H9 (cell line): ENCODE measurements at regions not wholly inside any gene's neighbourhood (a gene's known extent, or its start where the extent isn't known, plus 50 kb on each side); places are given as distances from the start of the nearest gene placed in this dataset.

Experiments
- DNase-seq: peaks from one replicate; pipeline ENCODE4 v3.0.0-alpha.2; 2017
- H2AFZ ChIP-seq: one replicate; pipeline ENCODE4 v1.6.1; 2013; ENCODE audit warnings: mild to moderate bottlenecking, low read length, control low read depth, moderate library complexity
- H2AK5ac ChIP-seq: 2 replicates; pipeline ENCODE4 v1.6.1; 2013; ENCODE audit warnings: low read length, control low read depth, mixed read lengths; ENCODE audit not compliant: insufficient read length
- H2BK120ac ChIP-seq: one replicate; pipeline ENCODE4 v1.6.1; 2013; ENCODE audit warnings: low read depth, mild to moderate bottlenecking, low read length, control low read depth, inconsistent platforms; ENCODE audit not compliant: poor library complexity, severe bottlenecking
- H2BK12ac ChIP-seq: 2 replicates; pipeline ENCODE4 v1.6.1; 2013; ENCODE audit warnings: low read length, control low read depth, mixed read lengths, low read depth; ENCODE audit not compliant: insufficient read length
- H2BK15ac ChIP-seq: 2 replicates; pipeline ENCODE4 v1.6.1; 2013; ENCODE audit warnings: low read depth, low read length, control low read depth
- H2BK20ac ChIP-seq: one replicate; pipeline ENCODE4 v1.6.1; 2013; ENCODE audit warnings: low read depth, mild to moderate bottlenecking, low read length, control low read depth, inconsistent platforms; ENCODE audit not compliant: poor library complexity, severe bottlenecking
- H2BK5ac ChIP-seq: 2 replicates; pipeline ENCODE4 v1.6.1; 2013; ENCODE audit warnings: low read length, control low read depth, mixed read lengths; ENCODE audit not compliant: insufficient read length
- H3K14ac ChIP-seq: 2 replicates; pipeline ENCODE4 v1.6.1; 2013; ENCODE audit warnings: low read length, control low read depth; ENCODE audit not compliant: insufficient read depth
- H3K18ac ChIP-seq: 2 replicates; pipeline ENCODE4 v1.6.1; 2013; ENCODE audit warnings: low read depth, mild to moderate bottlenecking, mixed read lengths, low read length, control low read depth; ENCODE audit not compliant: insufficient read length
- H3K23ac ChIP-seq: 2 replicates; pipeline ENCODE4 v1.6.1; 2013; ENCODE audit warnings: low read length, control low read depth, mixed read lengths, low read depth; ENCODE audit not compliant: insufficient read length
- H3K23me2 ChIP-seq: 2 replicates; pipeline ENCODE4 v1.6.1; 2013; ENCODE audit warnings: low read depth, mild to moderate bottlenecking, mixed read lengths, low read length, control low read depth; ENCODE audit not compliant: insufficient read length, poor library complexity, severe bottlenecking
- H3K27ac ChIP-seq: 2 replicates; pipeline ENCODE4 v1.5.1; 2013; ENCODE audit warnings: low read length, control low read depth, mixed read lengths, low read depth; ENCODE audit not compliant: insufficient read length
- H3K27me3 ChIP-seq: 2 replicates; pipeline ENCODE4 v1.6.1; 2013; ENCODE audit warnings: low read length, control low read depth, inconsistent platforms; ENCODE audit not compliant: insufficient read depth
- H3K4ac ChIP-seq: 2 replicates; pipeline ENCODE4 v1.6.1; 2013; ENCODE audit warnings: low read depth, mild to moderate bottlenecking, control low read depth, inconsistent platforms, low read length, moderate library complexity
- H3K4me1 ChIP-seq: 2 replicates; pipeline ENCODE4 v1.6.1; 2013; ENCODE audit warnings: low read length, control low read depth, inconsistent platforms; ENCODE audit not compliant: insufficient read depth
- H3K4me2 ChIP-seq: 2 replicates; pipeline ENCODE4 v1.6.1; 2013; ENCODE audit warnings: low read length, control low read depth, mixed read lengths; ENCODE audit not compliant: insufficient read length, insufficient read depth
- H3K56ac ChIP-seq: 2 replicates; pipeline ENCODE4 v1.6.1; 2013; ENCODE audit warnings: low read depth, mild to moderate bottlenecking, mixed read lengths, low read length, control low read depth; ENCODE audit not compliant: insufficient read length
- H3K79me1 ChIP-seq: 2 replicates; pipeline ENCODE4 v1.6.1; 2013; ENCODE audit warnings: low read depth, mild to moderate bottlenecking, moderate library complexity, low read length, control low read depth, inconsistent platforms; ENCODE audit not compliant: insufficient read depth, poor library complexity, severe bottlenecking
- H3K79me2 ChIP-seq: 2 replicates; pipeline ENCODE4 v1.6.1; 2013; ENCODE audit warnings: low read length, control low read depth, inconsistent platforms; ENCODE audit not compliant: insufficient read depth
- H3K9ac ChIP-seq: 2 replicates; pipeline ENCODE4 v1.6.1; 2013; ENCODE audit warnings: low read length, control low read depth, mixed read lengths; ENCODE audit not compliant: insufficient read length; ENCODE audit errors: extremely low read depth
- H3K9me3 ChIP-seq: one replicate; pipeline ENCODE4 v1.6.1; 2013; ENCODE audit warnings: low read depth, low read length, inconsistent platforms; ENCODE audit not compliant: control insufficient read depth
- H3T11ph ChIP-seq: one replicate; pipeline ENCODE4 v1.6.1; 2013; ENCODE audit warnings: mild to moderate bottlenecking, low read length, control low read depth, inconsistent platforms
- H4K20me1 ChIP-seq: one replicate; pipeline ENCODE4 v1.6.1; 2013; ENCODE audit not compliant: control insufficient read depth, insufficient read length, insufficient read depth
- H4K5ac ChIP-seq: 2 replicates; pipeline ENCODE4 v1.6.1; 2013; ENCODE audit warnings: low read depth, mild to moderate bottlenecking, mixed read lengths, low read length, control low read depth; ENCODE audit not compliant: insufficient read length
- H4K8ac ChIP-seq: replicated peaks from 2 replicates; pipeline ENCODE4 v1.6.1; 2013; ENCODE audit warnings: low read length, control low read depth, mixed read lengths, low read depth; ENCODE audit not compliant: insufficient read length
- H4K91ac ChIP-seq: 2 replicates; pipeline ENCODE4 v1.6.1; 2013; ENCODE audit warnings: low read depth, mild to moderate bottlenecking, moderate library complexity, mixed read lengths, low read length, control low read depth; ENCODE audit not compliant: insufficient read length
- H3K27ac Mint-ChIP-seq, 3 experiments: 2 replicates in 2 of 3; 3 replicates in 1 of 3; pipeline ENCODE4 v1.8.0; 2020 to 2021; ENCODE audit warnings: mixed read lengths in 3 of 3, mild to moderate bottlenecking in 1 of 3, moderate library complexity in 1 of 3
- H3K27me3 Mint-ChIP-seq: 2 replicates; pipeline ENCODE4 v1.8.0; 2021; ENCODE audit warnings: low read depth, mild to moderate bottlenecking, moderate library complexity, mixed read lengths
- H3K36me3 Mint-ChIP-seq, 3 experiments: 2 replicates in 2 of 3; 3 replicates in 1 of 3; pipeline ENCODE4 v1.8.0; 2020 to 2021; ENCODE audit warnings: low read depth in 3 of 3, mixed read lengths in 3 of 3; ENCODE audit not compliant: insufficient read depth in 1 of 3
- H3K4me1 Mint-ChIP-seq, 2 experiments: 2 replicates each; pipeline ENCODE4 v1.8.0; 2020; ENCODE audit warnings: mixed read lengths in 2 of 2
- H3K4me3 Mint-ChIP-seq, 2 experiments: 2 replicates in 1 of 2; 3 replicates in 1 of 2; pipeline ENCODE4 v1.8.0; 2020 to 2021; ENCODE audit warnings: mild to moderate bottlenecking in 2 of 2, mixed read lengths in 2 of 2, moderate library complexity in 1 of 2
- H3K9me3 Mint-ChIP-seq, 2 experiments: 2 replicates in 1 of 2; 3 replicates in 1 of 2; pipeline ENCODE4 v1.8.0; 2020; ENCODE audit warnings: mild to moderate bottlenecking in 2 of 2, mixed read lengths in 2 of 2, moderate library complexity in 1 of 2
- CTCF ChIP-seq: fragments of 200-600 bp; sonication (generic); conservative IDR thresholded peaks from 3 replicates; pipeline ENCODE4 v1.8.0; 2021; ENCODE audit warnings: antibody characterized with exemption, mild to moderate bottlenecking
- WGBS: extraction: QIAGEN DNeasy Blood & Tissue Kit; methylation state at CpG from one replicate; pipeline ENCODE4 v1.1.7; 2013; ENCODE audit warnings: missing lambda C conversion rate, low lambda C conversion rate, mixed read lengths; ENCODE audit not compliant: insufficient read length; ENCODE audit errors: extremely low coverage; 5-methylcytosine and 5-hydroxymethylcytosine counted together

- H3K18ac ChIP-seq = no peak overlapping the region
- no peaks in the 10 kb centered on the region for H3K79me2 ChIP-seq
- no peak overlapping the region for H2BK15ac ChIP-seq
- no peak overlapping the region for H3K27ac ChIP-seq
- H3T11ph ChIP-seq = no peak overlapping the region
- no peak overlapping the region for H4K8ac ChIP-seq
- H3K9ac ChIP-seq = no peak overlapping the region
- Mint-ChIP-seq H3K27me3 (no peaks in the 10 kb centered on the region), H3K4me1 (no peaks in the 10 kb centered on the region), H3K36me3 (peaks cover 0 to 6% (median 0%) of the 10 kb centered on the region in 3 experiments; a peak in 2 of 7 replicates), H3K4me3 (no peak overlapping the region), H3K27ac (no peak overlapping the region), H3K9me3 (peaks cover 5 to 6% of the 10 kb centered on the region in 2 experiments; a peak in 3 of 5 replicates)
- H3K79me1 ChIP-seq = no peaks in the 10 kb centered on the region
- no peak overlapping the region for H3K4ac ChIP-seq
- H3K23ac ChIP-seq = no peak overlapping the region
- H3K9me3 ChIP-seq = no peaks in the 10 kb centered on the region
- H3K4me2 ChIP-seq = no peak overlapping the region
- no peak overlapping the region for H2BK120ac ChIP-seq
- no peaks in the 10 kb centered on the region for H4K20me1 ChIP-seq
- no CpG with 5 or more reads among the region's 1 CpG for WGBS
- no peak overlapping the region for H2BK20ac ChIP-seq
- no peak overlapping the region for H2AK5ac ChIP-seq
- no peak overlapping the region for H4K5ac ChIP-seq
- no peak for DNase-seq
- H4K91ac ChIP-seq = no peak overlapping the region
- no peaks in the 10 kb centered on the region for H3K4me1 ChIP-seq
- H3K14ac ChIP-seq = no peak overlapping the region
- no peak overlapping the region for H2BK12ac ChIP-seq
- H2BK5ac ChIP-seq = no peak overlapping the region
- no peaks in the 10 kb centered on the region for H3K27me3 ChIP-seq
- H2AFZ ChIP-seq = no peak overlapping the region
- H3K23me2 ChIP-seq = no peaks in the 10 kb centered on the region
- H3K56ac ChIP-seq = no peak overlapping the region
- TF ChIP-seq CTCF = no peak
These were observed 1324.5 kb upstream of the PIK3C3 start for GRCh38 chr18:40630496-40630895.
